GM12878 (cell line): ENCODE measurements at regions not wholly inside any gene's neighbourhood (a gene's known extent, or its start where the extent isn't known, plus 50 kb on each side); places are given as distances from the start of the nearest gene placed in this dataset.

Experiments
- ATAC-seq: fragments of 200-7000 bp; cut with Tn5 transposase; 3 replicates; pipeline ENCODE4 v1.9.1; 2020; ENCODE audit warnings: mild to moderate bottlenecking, moderate library complexity
- BruUV-seq: library from RNA; stranded (reverse); fragments of 400-500 nt; replicated peaks from 2 replicates; lab custom pipeline; 2021; lab: Mats Ljungman, UMichigan
- CTCF ChIA-PET: fragments of 300-600 bp; sonication (Branson Sonifier 250); formaldehyde crosslinking; extraction: SDS; loops from one replicate; lab custom pipeline; 2021; ENCODE audit warnings: inconsistent platforms; lab: Yijun Ruan, JAX
- POLR2A ChIA-PET: fragments of 350-600 bp; formaldehyde crosslinking; extraction: SDS; loops from one replicate; lab custom pipeline; 2021; ENCODE audit warnings: inconsistent platforms; lab: Charles Lee
- RAD21 ChIA-PET: fragments of 300-600 bp; sonication (Branson Sonifier 250); formaldehyde crosslinking; loops from one replicate; lab custom pipeline; 2023; ENCODE audit warnings: antibody characterized with exemption; ENCODE audit not compliant: unreplicated experiment; lab: Charles Lee
- SMC1A ChIA-PET: fragments of 300-600 bp; sonication (Branson Sonifier 250); formaldehyde crosslinking; loops from one replicate; lab custom pipeline; 2023; ENCODE audit not compliant: unreplicated experiment, uncharacterized antibody; lab: Charles Lee
- DNase-seq: peaks from one replicate; pipeline ENCODE4 v3.0.0-alpha.2; 2011; ENCODE audit warnings: low read depth, low spot score
- FAIRE-seq: peaks from 3 replicates; lab custom pipeline; 2011; peaks lifted over from hg19 to GRCh38; lab: Jason Lieb, UNC
- H2AFZ ChIP-seq: 2 replicates; pipeline ENCODE4 v1.6.0; 2011; ENCODE audit warnings: low read depth, low read length, control low read depth; ENCODE audit not compliant: control insufficient read depth
- H3K27ac ChIP-seq: 2 replicates; pipeline ENCODE4 v1.5.1; 2011; ENCODE audit warnings: control low read depth; ENCODE audit not compliant: control insufficient read depth, insufficient read depth
- H3K27me3 ChIP-seq, 2 experiments: replicated peaks in 1 of 2; 2 replicates each; pipeline versions ENCODE4 v1.6.0 to v1.6.1; 2011; ENCODE audit warnings: low read length in 1 of 2; ENCODE audit not compliant: control insufficient read depth in 2 of 2, insufficient read depth in 2 of 2
- H3K36me3 ChIP-seq, 2 experiments: 2 replicates each; pipeline ENCODE4 v1.5.1; 2011; ENCODE audit warnings: low read length in 1 of 2; ENCODE audit not compliant: control insufficient read depth in 2 of 2, insufficient read depth in 2 of 2
- H3K4me1 ChIP-seq: 2 replicates; pipeline ENCODE4 v1.6.1; 2011; ENCODE audit warnings: mild to moderate bottlenecking, low read length, moderate library complexity, mixed read lengths; ENCODE audit not compliant: control insufficient read depth, insufficient read depth
- H3K4me2 ChIP-seq: 2 replicates; pipeline ENCODE4 v1.6.0; 2011; ENCODE audit warnings: control low read depth; ENCODE audit not compliant: control insufficient read depth, insufficient read depth
- H3K4me3 ChIP-seq: fragments of 200-600 bp; sonication (generic); 2 replicates; pipeline ENCODE4 v1.5.1; 2016
- H3K79me2 ChIP-seq: 2 replicates; pipeline ENCODE4 v1.6.0; 2011; ENCODE audit warnings: low read length; ENCODE audit not compliant: control insufficient read depth, insufficient read depth
- H3K9ac ChIP-seq: 2 replicates; pipeline ENCODE4 v1.8.0; 2011; ENCODE audit warnings: low read length, control low read depth, mixed read lengths; ENCODE audit not compliant: control insufficient read depth, insufficient read depth
- H3K9me3 ChIP-seq: replicated peaks from 3 replicates; pipeline ENCODE4 v1.5.1; 2011; ENCODE audit warnings: mild to moderate bottlenecking, low read length; ENCODE audit not compliant: control insufficient read depth, insufficient read depth
- H4K20me1 ChIP-seq: 2 replicates; pipeline ENCODE4 v1.6.0; 2011; ENCODE audit not compliant: control insufficient read depth, insufficient read depth
- CBX3 ChIP-seq: fragments of 200-600 bp; sonication (generic); IDR thresholded peaks from 2 replicates; pipeline ENCODE4 v1.6.1; 2016; ENCODE audit warnings: low read depth, borderline replicate concordance
- ELK1 ChIP-seq: IDR thresholded peaks from 2 replicates; pipeline ENCODE4 v1.6.1; 2012; ENCODE audit warnings: low read depth, low read length, improper control_type of control experiment
- EP300 ChIP-seq, 2 experiments: fragments of 150-350 bp in 1 of 2; IDR thresholded peaks; 2 replicates each; pipeline ENCODE4 v1.6.1; 2011 to 2012; ENCODE audit warnings: low read depth in 2 of 2, low read length in 2 of 2, borderline replicate concordance in 1 of 2, improper control_type of control experiment in 1 of 2, inconsistent platforms in 1 of 2; ENCODE audit not compliant: control insufficient read depth in 1 of 2
- HDGF ChIP-seq: fragments of 450-650 bp; IDR thresholded peaks from 2 replicates; pipeline ENCODE4 v1.6.1; 2016; ENCODE audit warnings: antibody characterized with exemption
- POU2F2 ChIP-seq: IDR thresholded peaks from 3 replicates; pipeline ENCODE4 v1.6.1; 2011; ENCODE audit warnings: low read depth, mild to moderate bottlenecking, low read length, borderline replicate concordance
- SMC3 ChIP-seq: IDR thresholded peaks from 2 replicates; pipeline ENCODE4 v1.6.1; 2011; ENCODE audit warnings: low read length, improper control_type of control experiment, borderline replicate concordance
- WGBS: methylation state at CpG from one replicate; pipeline ENCODE4 v1.1.6; 2016; ENCODE audit warnings: low lambda C conversion rate; ENCODE audit not compliant: insufficient replicate concordance, insufficient coverage; ENCODE audit errors: missing lambda C conversion rate; 5-methylcytosine and 5-hydroxymethylcytosine counted together
- in situ Hi-C: fragments of 300-500 bp; cut with MboI; formaldehyde crosslinking; loops from 9 replicates; pipeline ENCODE4 v1.14.3; 2018; ENCODE audit warnings: mixed read lengths
- intact Hi-C: fragments of 100-400 bp; cut with micrococcal nuclease; formaldehyde crosslinking; loops from one replicate; pipeline ENCODE4 v1.14.2; 2022; ENCODE audit not compliant: unreplicated experiment

GRCh38 chr5:124553911-124554310 lies 192.5 kb downstream of the ZNF608 start:
- Histone ChIP-seq H4K20me1 (no peaks in the 10 kb centered on the region), H3K79me2 (no peaks in the 10 kb centered on the region), H3K9ac (no peak overlapping the region), H3K27ac (no peak overlapping the region), H3K4me3 (no peak overlapping the region), H3K27me3 (no peaks in the 10 kb centered on the region; a peak in 1 of 4 replicates), H3K36me3 (no peaks in the 10 kb centered on the region), H3K9me3 (no peaks in the 10 kb centered on the region; the same call in 2 of the 3 replicates), H3K4me2 (no peak overlapping the region), H3K4me1 (no peaks in the 10 kb centered on the region), H2AFZ (no peak overlapping the region)
- in situ Hi-C loops (no loop called here), intact Hi-C loops (no loop called here)
- ChIA-PET SMC1A (no interaction called here), CTCF (no interaction called here), POLR2A (no interaction called here), RAD21 (interaction anchor here (1.3 kb wide), 1 partner anchor 150 kb away, joined by 3 read pairs; no protein-coding TSS in a partner anchor)
- ATAC-seq, result no peak
- DNase-seq, result no peak
- BruUV-seq, result no TSS peak
- no peak for TF ChIP-seq EP300 (IDR thresholded peaks at IDR 0.05; ENCODE audit: borderline replicate concordance in 1 of 2, control insufficient read depth in 1 of 2, low read depth in 2 of 2, low read length in 2 of 2)
- TF ChIP-seq HDGF, result no peak
- FAIRE-seq, result no peak
- WGBS, result 18% methylated on average over 2 of the region's 2 CpGs

- no peaks in the 10 kb centered on the region for H3K4me1 ChIP-seq
- H2AFZ ChIP-seq, result no peak overlapping the region
- DNase-seq (no peak), FAIRE-seq (no peak), ATAC-seq (no peak)
- no peaks in the 10 kb centered on the region for H4K20me1 ChIP-seq
- no peak overlapping the region for H3K27ac ChIP-seq
- no peaks in the 10 kb centered on the region for H3K79me2 ChIP-seq
- SMC1A ChIA-PET, result no interaction called here
- H3K4me3 ChIP-seq, result no peak overlapping the region
- TF ChIP-seq ELK1 (no peak), SMC3 (no peak), POU2F2 (no peak), CBX3 (no peak)
- no peak overlapping the region for H3K9ac ChIP-seq
- RAD21 ChIA-PET, result no interaction called here
- intact Hi-C loops (no loop called here), in situ Hi-C loops (no loop called here)
- WGBS, result 77% methylated on average over 4 of the region's 4 CpGs
- POLR2A ChIA-PET, result no interaction called here
- H3K4me2 ChIP-seq, result no peak overlapping the region
- CTCF ChIA-PET, result no interaction called here
- no peaks in the 10 kb centered on the region; a peak in 1 of 4 replicates for H3K27me3 ChIP-seq
- no TSS peak for BruUV-seq
- no peaks in the 10 kb centered on the region for H3K36me3 ChIP-seq
- no peaks in the 10 kb centered on the region; the same call in 2 of the 3 replicates for H3K9me3 ChIP-seq
Measured at GRCh38 chr5:124552526-124552925, 193.9 kb downstream of the ZNF608 start.
